H1 (cell line): ENCODE measurements at regions not wholly inside any gene's neighbourhood (a gene's known extent, or its start where the extent isn't known, plus 50 kb on each side); places are given as distances from the start of the nearest gene placed in this dataset.

ENCODE experiments used
- CEBPB ChIP-seq: IDR thresholded peaks from 2 replicates; pipeline ENCODE4 v1.6.1; 2012; ENCODE audit warnings: low read depth, low read length
- EGR1 ChIP-seq: IDR thresholded peaks from 2 replicates; pipeline ENCODE4 v1.6.1; 2011; ENCODE audit warnings: low read depth, low read length, borderline replicate concordance
- GABPA ChIP-seq: IDR thresholded peaks from 2 replicates; pipeline ENCODE4 v1.6.1; 2011; ENCODE audit warnings: mild to moderate bottlenecking, low read length, moderate library complexity, borderline replicate concordance; ENCODE audit not compliant: insufficient read depth
- SP2 ChIP-seq: IDR thresholded peaks from 2 replicates; pipeline ENCODE4 v1.6.1; 2012; ENCODE audit warnings: mild to moderate bottlenecking, low read length, inconsistent platforms

- TF ChIP-seq GABPA = no peak
- TF ChIP-seq EGR1 = no peak
- no peak for TF ChIP-seq SP2
- TF ChIP-seq CEBPB = no peak
These were observed 117.9 kb upstream of the VEGFC start (continued) for GRCh38 chr4:176910646-176911045.
